CD14-positive monocyte (primary cell): ENCODE measurements at regions not wholly inside any gene's neighbourhood (a gene's known extent, or its start where the extent isn't known, plus 50 kb on each side); places are given as distances from the start of the nearest gene placed in this dataset.

ENCODE experiments used
- DNase-seq, 3 donors: peaks; one replicate each; pipeline ENCODE4 v3.0.0-alpha.2; 2011 to 2022
- H2AFZ ChIP-seq: 2 replicates; pipeline ENCODE4 v1.6.0; 2012; ENCODE audit warnings: mild to moderate bottlenecking, low read depth, low read length, inconsistent platforms; ENCODE audit not compliant: insufficient read depth, poor library complexity, severe bottlenecking
- H3K27ac ChIP-seq, 2 donors: 1 replicate in 1 of 2; 2 replicates in 1 of 2; pipeline ENCODE4 v1.5.1; 2012 to 2013; ENCODE audit warnings: low read length in 2 of 2, control low read depth in 1 of 2, inconsistent platforms in 1 of 2, low read depth in 1 of 2, mild to moderate bottlenecking in 1 of 2
- H3K27me3 ChIP-seq, 2 donors: one replicate each; pipeline versions ENCODE4 v1.6.0 to v1.6.1; 2011 to 2013; ENCODE audit warnings: low read length in 2 of 2; ENCODE audit not compliant: control insufficient read depth in 2 of 2, insufficient read depth in 2 of 2
- H3K36me3 ChIP-seq, 2 donors: replicated peaks in 1 of 2; 1 replicate in 1 of 2; 2 replicates in 1 of 2; pipeline versions ENCODE4 v1.5.1 to v1.6.1; 2012 to 2013; ENCODE audit warnings: low read length in 2 of 2, control low read depth in 1 of 2, inconsistent platforms in 1 of 2, mild to moderate bottlenecking in 1 of 2; ENCODE audit not compliant: insufficient read depth in 2 of 2, control insufficient read depth in 1 of 2
- H3K4me1 ChIP-seq, 2 donors: 1 replicate in 1 of 2; 2 replicates in 1 of 2; pipeline versions ENCODE4 v1.5.1 to v1.6.1; 2012 to 2013; ENCODE audit warnings: low read length in 2 of 2, control low read depth in 1 of 2, inconsistent platforms in 1 of 2, mild to moderate bottlenecking in 1 of 2, moderate library complexity in 1 of 2; ENCODE audit not compliant: insufficient read depth in 2 of 2, control insufficient read depth in 1 of 2
- H3K4me2 ChIP-seq: replicated peaks from 2 replicates; pipeline ENCODE3; 2012; ENCODE audit warnings: low read length, moderate library complexity, mild to moderate bottlenecking; ENCODE audit not compliant: poor library complexity, severe bottlenecking; ENCODE audit errors: extremely low read depth
- H3K4me3 ChIP-seq, 3 experiments: fragments of 200-600 bp in 1 of 3; sonication (generic) in 1 of 3; replicated peaks in 1 of 3; 1 replicate in 2 of 3; 2 replicates in 1 of 3; pipeline ENCODE4 v1.5.1; 2011 to 2013; ENCODE audit warnings: low read length in 3 of 3, mild to moderate bottlenecking in 3 of 3, control low read depth in 2 of 3, low read depth in 2 of 3, inconsistent platforms in 1 of 3, moderate library complexity in 1 of 3
- H3K79me2 ChIP-seq: 2 replicates; pipeline ENCODE4 v1.6.0; 2012; ENCODE audit warnings: mild to moderate bottlenecking, control low read depth, inconsistent platforms, low read length, moderate library complexity; ENCODE audit not compliant: insufficient read depth
- H3K9ac ChIP-seq: 2 replicates; pipeline ENCODE4 v1.6.0; 2017; ENCODE audit warnings: low read length, mild to moderate bottlenecking; ENCODE audit not compliant: insufficient read depth, poor library complexity, severe bottlenecking
- H3K9me3 ChIP-seq, 2 donors: replicated peaks in 1 of 2; 1 replicate in 1 of 2; 2 replicates in 1 of 2; pipeline versions ENCODE4 v1.5.1 to v1.6.1; 2012 to 2013; ENCODE audit warnings: low read length in 2 of 2, control low read depth in 1 of 2; ENCODE audit not compliant: control insufficient read depth in 1 of 2, insufficient read depth in 1 of 2
- H4K20me1 ChIP-seq: 2 replicates; pipeline ENCODE4 v1.6.0; 2012; ENCODE audit warnings: mild to moderate bottlenecking, low read length, control low read depth, moderate library complexity; ENCODE audit not compliant: insufficient read depth
- H3K27ac Mint-ChIP-seq, 7 donors: one replicate each; pipeline ENCODE4 v1.8.0; 2020; ENCODE audit warnings: mild to moderate bottlenecking in 7 of 7, mixed read lengths in 7 of 7, moderate library complexity in 6 of 7, inconsistent platforms in 2 of 7
- H3K27me3 Mint-ChIP-seq, 3 donors: one replicate each; pipeline ENCODE4 v1.8.0; 2021 to 2022; ENCODE audit warnings: low read depth in 3 of 3, mild to moderate bottlenecking in 3 of 3, mixed read lengths in 3 of 3, moderate library complexity in 3 of 3, inconsistent platforms in 1 of 3
- H3K36me3 Mint-ChIP-seq, 2 donors: one replicate each; pipeline ENCODE4 v1.8.0; 2020; ENCODE audit warnings: mixed read lengths in 2 of 2, inconsistent platforms in 1 of 2, mild to moderate bottlenecking in 1 of 2
- H3K4me1 Mint-ChIP-seq: one replicate; pipeline ENCODE4 v1.8.0; 2020; ENCODE audit warnings: mild to moderate bottlenecking, mixed read lengths
- H3K4me3 Mint-ChIP-seq, 2 donors: one replicate each; pipeline ENCODE4 v1.8.0; 2020; ENCODE audit warnings: mild to moderate bottlenecking in 2 of 2, mixed read lengths in 2 of 2, moderate library complexity in 1 of 2
- H3K9me3 Mint-ChIP-seq, 7 donors: one replicate each; pipeline ENCODE4 v1.8.0; 2020 to 2022; ENCODE audit warnings: mixed read lengths in 7 of 7, mild to moderate bottlenecking in 6 of 7, moderate library complexity in 6 of 7, inconsistent platforms in 2 of 7
- CTCF ChIP-seq: fragments of 200-600 bp; IDR thresholded peaks from one replicate; pipeline ENCODE4 v1.8.0; 2022; ENCODE audit warnings: antibody characterized with exemption, mild to moderate bottlenecking
- WGBS: methylation state at CpG from one replicate; pipeline ENCODE4 v1.1.5; 2013; ENCODE audit warnings: missing lambda C conversion rate; ENCODE audit not compliant: insufficient coverage; 5-methylcytosine and 5-hydroxymethylcytosine counted together
- intact Hi-C, 2 donors: fragments of 100-400 bp; cut with micrococcal nuclease; formaldehyde crosslinking; loops; one replicate each; pipeline versions ENCODE4 v1.15.0 to v1.15.1; 2023

GRCh38 chr15:37731146-37731746 is 203.2 kb upstream of the TMCO5A start:
- no peaks in the 10 kb centered on the region for H3K36me3 ChIP-seq
- intact Hi-C loops: no loop called here
- H3K4me3 ChIP-seq: no peak overlapping the region
- no peaks in the 10 kb centered on the region for H3K9me3 ChIP-seq
- no peaks in the 10 kb centered on the region for H3K27me3 ChIP-seq
- Mint-ChIP-seq H3K4me1 (no peaks in the 10 kb centered on the region), H3K27ac (no peak overlapping the region), H3K27me3 (no peaks in the 10 kb centered on the region), H3K4me3 (no peak overlapping the region), H3K36me3 (no peaks in the 10 kb centered on the region), H3K9me3 (peaks cover 0 to 9% (median 2%) of the 10 kb centered on the region in 7 donors)
- no peaks in the 10 kb centered on the region for H3K79me2 ChIP-seq
- H2AFZ ChIP-seq: no peak overlapping the region
- DNase-seq: no peak
- no peaks in the 10 kb centered on the region for H3K4me1 ChIP-seq
- WGBS: 100% methylated on average over 2 of the region's 5 CpGs
- H3K4me2 ChIP-seq: no peak overlapping the region
- H4K20me1 ChIP-seq: no peaks in the 10 kb centered on the region
- no peak for TF ChIP-seq CTCF
- no peak overlapping the region for H3K9ac ChIP-seq
- no peak overlapping the region for H3K27ac ChIP-seq

DNA sequence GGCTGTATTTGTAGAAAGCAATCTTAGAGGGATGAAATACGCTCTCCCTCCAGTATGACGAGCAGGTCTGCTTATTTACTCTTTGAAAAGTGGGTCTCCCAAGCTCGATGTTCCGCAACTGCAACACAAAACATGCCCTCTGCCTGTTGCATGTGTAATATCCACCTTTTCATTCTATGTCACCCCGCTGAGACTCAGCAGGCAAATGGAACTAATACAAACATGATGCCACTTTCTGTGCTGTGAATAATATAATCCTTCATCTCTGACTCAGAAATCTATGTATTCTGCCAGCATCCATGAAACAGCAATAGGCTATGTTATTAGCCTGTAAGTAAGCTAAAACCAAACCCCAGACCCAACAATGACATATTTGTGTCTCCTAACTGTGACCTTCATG is 200.8 kb upstream of the TMCO5A start:
- Mint-ChIP-seq H3K9me3 (peaks cover 0 to 8% (median 2%) of the 10 kb centered on the region in 7 donors), H3K27ac (no peak overlapping the region), H3K4me1 (no peaks in the 10 kb centered on the region), H3K36me3 (no peaks in the 10 kb centered on the region), H3K27me3 (no peaks in the 10 kb centered on the region), H3K4me3 (no peak overlapping the region)
- H3K36me3 ChIP-seq: no peaks in the 10 kb centered on the region
- H3K4me1 ChIP-seq: no peaks in the 10 kb centered on the region
- no peak overlapping the region for H3K9ac ChIP-seq
- no peaks in the 10 kb centered on the region for H3K79me2 ChIP-seq
- 90% methylated on average over 4 of the region's 5 CpGs for WGBS
- intact Hi-C loops: no loop called here
- no peaks in the 10 kb centered on the region for H3K27me3 ChIP-seq
- no peaks in the 10 kb centered on the region for H4K20me1 ChIP-seq
- H3K4me3 ChIP-seq: no peak overlapping the region
- no peak for TF ChIP-seq CTCF
- no peak overlapping the region for H3K27ac ChIP-seq
- H3K4me2 ChIP-seq: no peak overlapping the region
- no peaks in the 10 kb centered on the region for H3K9me3 ChIP-seq
- H2AFZ ChIP-seq: no peak overlapping the region
- no peak for DNase-seq
